Keratinocyte (primary cell): ENCODE measurements at regions not wholly inside any gene's neighbourhood (a gene's known extent, or its start where the extent isn't known, plus 50 kb on each side); places are given as distances from the start of the nearest gene placed in this dataset.

Experiments
- DNase-seq: peaks from one replicate; pipeline ENCODE4 v3.0.0-alpha.2; 2011; ENCODE audit warnings: low read depth, missing footprints, low spot score
- FAIRE-seq: peaks from 2 replicates; lab custom pipeline; 2011; peaks lifted over from hg19 to GRCh38; lab: Jason Lieb, UNC
- H2AFZ ChIP-seq: 2 replicates; pipeline ENCODE4 v1.6.0; 2012; ENCODE audit warnings: low read length, control low read depth, inconsistent platforms; ENCODE audit not compliant: control insufficient read depth
- H3K27ac ChIP-seq: 2 replicates; pipeline ENCODE4 v1.5.1; 2011; ENCODE audit warnings: low read length; ENCODE audit not compliant: control insufficient read depth, insufficient read depth
- H3K27me3 ChIP-seq: 3 replicates; pipeline ENCODE4 v1.6.0; 2011; ENCODE audit warnings: low read length; ENCODE audit not compliant: control insufficient read depth, insufficient read depth; ENCODE audit errors: extremely low read depth
- H3K36me3 ChIP-seq, 2 experiments: 2 replicates in 1 of 2; 3 replicates in 1 of 2; pipeline ENCODE4 v1.5.1; 2011; ENCODE audit warnings: low read length in 2 of 2, mild to moderate bottlenecking in 1 of 2; ENCODE audit not compliant: control insufficient read depth in 2 of 2, insufficient read depth in 2 of 2; ENCODE audit errors: extremely low read depth in 1 of 2
- H3K4me1 ChIP-seq: 3 replicates; pipeline ENCODE4 v1.5.1; 2011; ENCODE audit warnings: low read length; ENCODE audit not compliant: control insufficient read depth, insufficient read depth; ENCODE audit errors: extremely low read depth
- H3K4me2 ChIP-seq: 3 replicates; pipeline ENCODE4 v1.6.0; 2011; ENCODE audit warnings: low read depth, low read length; ENCODE audit not compliant: control insufficient read depth, insufficient read depth; ENCODE audit errors: extremely low read depth
- H3K4me3 ChIP-seq, 3 experiments: fragments of 200-600 bp in 1 of 3; sonication (generic) in 1 of 3; 2 replicates in 2 of 3; 3 replicates in 1 of 3; pipeline ENCODE4 v1.5.1; 2011 to 2016; ENCODE audit warnings: low read length in 3 of 3, mild to moderate bottlenecking in 3 of 3, control low read depth in 2 of 3, inconsistent platforms in 1 of 3, low read depth in 1 of 3, mixed read lengths in 1 of 3, mixed run types in 1 of 3, moderate library complexity in 1 of 3; ENCODE audit not compliant: control insufficient read depth in 2 of 3, insufficient read depth in 2 of 3; ENCODE audit errors: extremely low read depth in 1 of 3
- H3K79me2 ChIP-seq: 2 replicates; pipeline ENCODE4 v1.6.0; 2012; ENCODE audit warnings: low read length; ENCODE audit not compliant: control insufficient read depth, insufficient read depth
- H3K9ac ChIP-seq: 3 replicates; pipeline ENCODE4 v1.6.0; 2011; ENCODE audit warnings: low read length; ENCODE audit not compliant: control insufficient read depth, insufficient read depth; ENCODE audit errors: extremely low read depth
- H3K9me1 ChIP-seq: 3 replicates; pipeline ENCODE4 v1.6.0; 2011; ENCODE audit warnings: low read length; ENCODE audit not compliant: control insufficient read depth, insufficient read depth; ENCODE audit errors: extremely low read depth
- H3K9me3 ChIP-seq: 2 replicates; pipeline ENCODE4 v1.5.1; 2012; ENCODE audit warnings: low read depth, low read length; ENCODE audit not compliant: control insufficient read depth
- H4K20me1 ChIP-seq: 3 replicates; pipeline ENCODE4 v1.6.0; 2011; ENCODE audit warnings: low read length; ENCODE audit not compliant: control insufficient read depth, insufficient read depth; ENCODE audit errors: extremely low read depth
- CTCF ChIP-seq, 3 experiments: IDR thresholded peaks in 1 of 3; conservative IDR thresholded peaks in 1 of 3; optimal IDR thresholded peaks in 1 of 3; 2 replicates in 2 of 3; 3 replicates in 1 of 3; pipeline versions ENCODE3 to v1.5.1; 2011; ENCODE audit warnings: low read length in 3 of 3, mild to moderate bottlenecking in 3 of 3, moderate library complexity in 2 of 3, control low read depth in 1 of 3, inconsistent platforms in 1 of 3; ENCODE audit not compliant: insufficient read depth in 2 of 3; ENCODE audit errors: extremely low read depth in 1 of 3
- EZH2 ChIP-seq: IDR thresholded peaks from one replicate; pipeline ENCODE4 v1.6.1; 2012; ENCODE audit warnings: inconsistent platforms, mild to moderate bottlenecking, low read length, moderate library complexity
- dilution Hi-C: fragments of 300-500 bp; cut with MboI; formaldehyde crosslinking; loops from one replicate; pipeline ENCODE4 v1.7.0; 2020; ENCODE audit warnings: low sequenced_read_pairs; ENCODE audit not compliant: extremely low pct_ligation_motif_present

DNA sequence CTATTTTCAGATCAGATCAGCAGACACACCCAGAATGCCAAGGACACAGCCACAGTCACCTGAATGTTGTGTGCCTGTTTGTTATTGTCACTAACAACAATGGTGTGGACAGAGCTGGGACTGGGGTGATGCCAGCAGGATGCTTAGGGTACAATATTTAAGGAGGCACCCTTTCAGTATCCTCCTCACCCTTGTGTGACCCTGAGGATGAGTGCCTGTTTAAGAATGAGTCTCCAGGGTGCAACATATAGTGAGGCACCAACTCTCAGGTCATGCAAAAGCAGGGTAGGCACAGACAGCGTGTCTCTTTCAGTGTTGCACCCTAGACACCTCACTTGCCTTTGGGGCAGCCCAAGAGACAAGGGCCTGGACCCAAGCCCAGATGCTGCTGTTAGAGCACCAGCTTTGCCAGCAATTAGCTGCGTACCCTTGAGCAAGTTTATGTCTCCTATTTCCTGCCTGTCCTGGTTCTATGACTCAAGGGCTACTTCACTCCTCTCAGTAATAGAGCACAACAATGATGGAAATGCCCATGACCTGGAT, 122.6 kb downstream of the AQP9 start:
- TF ChIP-seq EZH2 (no peak), CTCF (optimal IDR thresholded peaks at IDR 0.05 in 1 of 3, IDR thresholded peaks at IDR 0.05 in 1 of 3, conservative IDR thresholded peaks at IDR 0.05 in 1 of 3; ENCODE audit: extremely low read depth in 1 of 3, insufficient read depth in 2 of 3, low read length in 3 of 3) (no peak)
- Histone ChIP-seq H3K27ac (peak overlapping the region; percentile 82), H4K20me1 (no peaks in the 10 kb centered on the region), H3K27me3 (no peaks in the 10 kb centered on the region), H3K9me1 (no peaks in the 10 kb centered on the region), H3K4me1 (peaks cover 38% of the 10 kb centered on the region), H3K4me3 (no peak overlapping the region), H3K4me2 (peak overlapping the region; percentile 58), H3K9ac (peak overlapping the region; percentile 53), H2AFZ (no peak overlapping the region), H3K36me3 (no peaks in the 10 kb centered on the region), H3K9me3 (no peaks in the 10 kb centered on the region), H3K79me2 (no peaks in the 10 kb centered on the region)
- FAIRE-seq = peak; percentile 99
- dilution Hi-C loops = no loop called here
- peak; percentile 41 for DNase-seq

DNA sequence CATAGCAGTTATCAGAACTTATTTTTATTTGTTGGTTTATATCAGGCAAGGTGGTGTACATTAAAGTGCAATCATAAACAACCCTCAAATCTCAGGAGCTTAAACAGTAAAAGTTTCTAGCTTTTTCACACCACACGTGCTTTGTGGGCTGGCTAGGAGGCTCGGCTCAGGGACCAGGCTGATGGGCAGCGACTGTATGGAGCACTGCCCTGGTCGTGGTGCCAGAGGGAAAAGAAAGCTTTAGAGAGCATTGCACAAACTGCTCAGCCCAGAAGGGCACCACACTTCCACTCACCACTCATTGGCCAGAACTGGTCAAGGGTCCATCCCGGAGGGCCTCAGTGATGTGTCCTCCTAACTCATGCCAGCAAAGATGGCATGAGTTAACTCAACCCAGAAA, 123.2 kb downstream of the AQP9 start:
- Histone ChIP-seq H3K36me3 (no peaks in the 10 kb centered on the region), H3K9me1 (no peaks in the 10 kb centered on the region), H3K4me3 (no peak overlapping the region), H3K9ac (no peak overlapping the region), H3K4me2 (no peak overlapping the region), H4K20me1 (no peaks in the 10 kb centered on the region), H2AFZ (no peak overlapping the region), H3K27me3 (no peaks in the 10 kb centered on the region), H3K9me3 (no peaks in the 10 kb centered on the region), H3K4me1 (peaks cover 38% of the 10 kb centered on the region), H3K79me2 (no peaks in the 10 kb centered on the region), H3K27ac (peak overlapping the region; percentile 82)
- FAIRE-seq (no peak), DNase-seq (no peak)
- dilution Hi-C loops = no loop called here
- TF ChIP-seq CTCF (optimal IDR thresholded peaks at IDR 0.05 in 1 of 3, IDR thresholded peaks at IDR 0.05 in 1 of 3, conservative IDR thresholded peaks at IDR 0.05 in 1 of 3; ENCODE audit: extremely low read depth in 1 of 3, insufficient read depth in 2 of 3, low read length in 3 of 3) (no peak), EZH2 (no peak)
